ENCODE measurements at regions not wholly inside any gene's neighbourhood (a gene's known extent, or its start where the extent isn't known, plus 50 kb on each side); places are given as distances from the start of the nearest gene placed in this dataset.

DNA sequence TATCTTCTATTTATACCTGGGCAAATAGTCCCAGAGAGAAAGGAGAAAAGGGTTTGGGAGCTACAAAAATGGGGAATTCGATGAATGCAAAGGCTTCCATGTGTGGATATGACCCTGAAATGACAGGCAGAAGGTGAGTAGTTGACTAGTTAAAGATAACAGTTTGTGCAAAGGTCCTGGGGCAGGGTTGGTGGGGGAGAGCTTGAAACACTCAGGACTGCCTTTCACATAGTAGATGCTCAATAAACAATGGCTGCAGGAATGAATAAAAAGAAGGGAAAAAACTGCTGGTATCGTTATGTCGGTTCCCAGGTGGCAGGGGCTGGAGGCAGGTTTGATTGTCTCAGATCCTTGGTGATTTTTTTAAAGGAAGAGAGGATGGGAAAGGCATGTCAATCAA, 445.5 kb downstream of the HAPSTR1 start:
- TF ChIP-seq, protein P1, sequence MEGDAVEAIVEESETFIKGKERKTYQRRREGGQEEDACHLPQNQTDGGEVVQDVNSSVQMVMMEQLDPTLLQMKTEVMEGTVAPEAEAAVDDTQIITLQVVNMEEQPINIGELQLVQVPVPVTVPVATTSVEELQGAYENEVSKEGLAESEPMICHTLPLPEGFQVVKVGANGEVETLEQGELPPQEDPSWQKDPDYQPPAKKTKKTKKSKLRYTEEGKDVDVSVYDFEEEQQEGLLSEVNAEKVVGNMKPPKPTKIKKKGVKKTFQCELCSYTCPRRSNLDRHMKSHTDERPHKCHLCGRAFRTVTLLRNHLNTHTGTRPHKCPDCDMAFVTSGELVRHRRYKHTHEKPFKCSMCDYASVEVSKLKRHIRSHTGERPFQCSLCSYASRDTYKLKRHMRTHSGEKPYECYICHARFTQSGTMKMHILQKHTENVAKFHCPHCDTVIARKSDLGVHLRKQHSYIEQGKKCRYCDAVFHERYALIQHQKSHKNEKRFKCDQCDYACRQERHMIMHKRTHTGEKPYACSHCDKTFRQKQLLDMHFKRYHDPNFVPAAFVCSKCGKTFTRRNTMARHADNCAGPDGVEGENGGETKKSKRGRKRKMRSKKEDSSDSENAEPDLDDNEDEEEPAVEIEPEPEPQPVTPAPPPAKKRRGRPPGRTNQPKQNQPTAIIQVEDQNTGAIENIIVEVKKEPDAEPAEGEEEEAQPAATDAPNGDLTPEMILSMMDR (IDR thresholded peaks at IDR 0.05): no peak
- no peak for TF ChIP-seq POLR2A (IDR thresholded peaks at IDR 0.05)
